ENCODE measurements at regions not wholly inside any gene's neighbourhood (a gene's known extent, or its start where the extent isn't known, plus 50 kb on each side); places are given as distances from the start of the nearest gene placed in this dataset.
"Not testable (repeated sequence)": the region's sequence is repeated elsewhere in the genome, so short reads cannot be mapped to it uniquely, and the experiment has no call there.

DNA sequence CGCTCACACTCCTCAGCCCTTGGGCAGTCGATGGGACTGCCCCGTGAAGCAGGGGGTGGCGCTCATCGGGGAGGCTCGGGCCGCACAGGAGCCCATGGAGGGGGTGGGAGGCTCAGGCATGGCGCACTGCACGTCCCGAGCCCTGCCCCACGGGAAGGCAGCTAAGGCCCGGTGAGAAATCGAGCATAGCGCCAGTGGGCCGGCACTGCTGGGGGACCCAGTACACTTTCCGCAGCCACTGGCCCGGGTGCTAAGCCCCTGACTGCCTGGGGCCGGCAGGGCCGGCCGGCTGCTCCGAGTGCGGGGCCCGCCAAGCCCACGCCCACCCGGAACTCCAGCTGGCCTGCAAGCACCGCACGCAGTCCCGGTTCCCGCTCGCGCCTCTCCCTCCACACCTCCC, 78.2 kb upstream of the RPRML start:
- not testable (repeated sequence) for TF ChIP-seq EP300, POLR2AphosphoS5, POLR2A (IDR thresholded peaks at IDR 0.05)
- TF ChIP-seq, protein P1, sequence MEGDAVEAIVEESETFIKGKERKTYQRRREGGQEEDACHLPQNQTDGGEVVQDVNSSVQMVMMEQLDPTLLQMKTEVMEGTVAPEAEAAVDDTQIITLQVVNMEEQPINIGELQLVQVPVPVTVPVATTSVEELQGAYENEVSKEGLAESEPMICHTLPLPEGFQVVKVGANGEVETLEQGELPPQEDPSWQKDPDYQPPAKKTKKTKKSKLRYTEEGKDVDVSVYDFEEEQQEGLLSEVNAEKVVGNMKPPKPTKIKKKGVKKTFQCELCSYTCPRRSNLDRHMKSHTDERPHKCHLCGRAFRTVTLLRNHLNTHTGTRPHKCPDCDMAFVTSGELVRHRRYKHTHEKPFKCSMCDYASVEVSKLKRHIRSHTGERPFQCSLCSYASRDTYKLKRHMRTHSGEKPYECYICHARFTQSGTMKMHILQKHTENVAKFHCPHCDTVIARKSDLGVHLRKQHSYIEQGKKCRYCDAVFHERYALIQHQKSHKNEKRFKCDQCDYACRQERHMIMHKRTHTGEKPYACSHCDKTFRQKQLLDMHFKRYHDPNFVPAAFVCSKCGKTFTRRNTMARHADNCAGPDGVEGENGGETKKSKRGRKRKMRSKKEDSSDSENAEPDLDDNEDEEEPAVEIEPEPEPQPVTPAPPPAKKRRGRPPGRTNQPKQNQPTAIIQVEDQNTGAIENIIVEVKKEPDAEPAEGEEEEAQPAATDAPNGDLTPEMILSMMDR (IDR thresholded peaks at IDR 0.05), result not testable (repeated sequence)
